NCI-H2196 treated with DMSO at 0.1 percent for 48 hours (cell line): ENCODE measurements at regions not wholly inside any gene's neighbourhood (a gene's known extent, or its start where the extent isn't known, plus 50 kb on each side); places are given as distances from the start of the nearest gene placed in this dataset.
"Not testable (repeated sequence)": the region's sequence is repeated elsewhere in the genome, so short reads cannot be mapped to it uniquely, and the experiment has no call there.

Experiments
- DNase-seq: peaks from one replicate; lab custom pipeline; 2025; ENCODE audit not compliant: unreplicated experiment; lab: John Stamatoyannopoulos, UW

- DNase-seq, result no peak
Observed at GRCh38 chr13:110809871-110810486, 96.5 kb downstream of the ING1 start.

GRCh38 chr13:110811008-110811720 is 97.7 kb downstream of the ING1 start:
- no peak for DNase-seq

- DNase-seq, result no peak
Observed at GRCh38 chr13:110811771-110812120, 98.2 kb downstream of the ING1 start.

GRCh38 chr13:110812121-110812868 is 98.8 kb downstream of the ING1 start:
- DNase-seq, result no peak

GRCh38 chr13:110812869-110813645 is 99.6 kb downstream of the ING1 start:
- DNase-seq, result no peak

GRCh38 chr13:110813646-110814624 is 100.4 kb downstream of the ING1 start:
- DNase-seq, result no peak

- peak; percentile 57 for DNase-seq
Observed at GRCh38 chr13:110815471-110816204, 99.2 kb downstream of the ANKRD10 start.

- no peak for DNase-seq
Observed at GRCh38 chr13:110816500-110816899, 98.4 kb downstream of the ANKRD10 start.

GRCh38 chr13:110817143-110817542 is 97.7 kb downstream of the ANKRD10 start:
- no peak for DNase-seq

GRCh38 chr13:110818747-110819146 is 96.1 kb downstream of the ANKRD10 start:
- DNase-seq, result no peak

GRCh38 chr13:110819203-110820014 is 95.5 kb downstream of the ANKRD10 start:
- no peak for DNase-seq

- DNase-seq, result peak; percentile 12
Observed at GRCh38 chr13:110820322-110820721, 94.5 kb downstream of the ANKRD10 start.

- DNase-seq, result not testable (repeated sequence)
Observed at GRCh38 chr13:110821837-110822668, 92.8 kb downstream of the ANKRD10 start.

GRCh38 chr13:110822669-110822945 is 92.3 kb downstream of the ANKRD10 start:
- DNase-seq, result no peak

GRCh38 chr13:110824702-110825300 is 90.1 kb downstream of the ANKRD10 start:
- no peak for DNase-seq

GRCh38 chr13:110825516-110825915 is 89.4 kb downstream of the ANKRD10 start:
- no peak for DNase-seq

GRCh38 chr13:110826101-110826500 is 88.8 kb downstream of the ANKRD10 start:
- DNase-seq, result no peak
